ENCODE measurements at regions not wholly inside any gene's neighbourhood (a gene's known extent, or its start where the extent isn't known, plus 50 kb on each side); places are given as distances from the start of the nearest gene placed in this dataset.

DNA sequence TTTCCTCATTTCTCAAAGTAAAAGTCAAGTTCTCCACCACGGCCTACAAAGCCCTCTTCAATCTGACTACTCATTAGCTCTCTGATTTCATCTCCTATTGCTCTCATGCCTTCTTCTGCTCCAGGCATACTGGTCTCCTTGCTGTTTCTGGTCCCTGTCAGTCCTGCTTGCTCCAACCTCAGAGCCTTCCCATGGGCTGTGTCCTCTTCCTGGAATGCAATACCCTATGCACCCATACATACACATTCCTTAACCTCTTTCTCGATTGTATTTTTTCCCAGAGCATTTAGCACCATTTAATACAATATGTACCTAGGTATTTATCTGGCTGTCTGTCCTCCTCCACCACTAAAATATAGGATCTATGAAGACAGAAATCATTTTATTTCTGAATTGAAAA lies 385.2 kb downstream of the GASK1B start:
- TF ChIP-seq POLR2AphosphoS5 (IDR thresholded peaks at IDR 0.05; ENCODE audit: low read depth, low read length): no peak
- no peak for TF ChIP-seq POLR2A (IDR thresholded peaks at IDR 0.05; ENCODE audit: low read depth, low read length)
